ENCODE measurements at regions not wholly inside any gene's neighbourhood (a gene's known extent, or its start where the extent isn't known, plus 50 kb on each side); places are given as distances from the start of the nearest gene placed in this dataset.
"Not testable (repeated sequence)": the region's sequence is repeated elsewhere in the genome, so short reads cannot be mapped to it uniquely, and the experiment has no call there.

- no peak overlapping the region for H3K9ac ChIP-seq (ENCODE audit: low read length)
- TF ChIP-seq CTCF (IDR thresholded peaks at IDR 0.05; ENCODE audit: low read length) (no peak), EZH2phosphoT487 (IDR thresholded peaks at IDR 0.05; ENCODE audit: low read length) (no peak), EZH2 (optimal IDR thresholded peaks at IDR 0.05; ENCODE audit: low read depth, low read length) (no peak)
- H2AFZ ChIP-seq (ENCODE audit: low read length): no peak overlapping the region
- no peak overlapping the region for H3K4me2 ChIP-seq (ENCODE audit: low read depth, low read length)
- H3K4me3 ChIP-seq (ENCODE audit: low read length): no peak overlapping the region
- no peaks in the 10 kb centered on the region for H3F3A ChIP-seq (ENCODE audit: insufficient read depth, low read length)
- no peaks in the 10 kb centered on the region for H4K20me1 ChIP-seq (ENCODE audit: insufficient read depth, low read length)
- H3K36me3 ChIP-seq (replicated peaks; ENCODE audit: insufficient read depth, low read length): no peaks in the 10 kb centered on the region
- no peaks in the 10 kb centered on the region for H3K9me2 ChIP-seq (replicated peaks; ENCODE audit: insufficient read depth, low read length)
- no peak for DNase-seq
- H3K4me1 ChIP-seq (ENCODE audit: low read length): no peaks in the 10 kb centered on the region
- no peak overlapping the region for H3K27ac ChIP-seq (ENCODE audit: low read length)
- no peaks in the 10 kb centered on the region for H3K27me3 ChIP-seq (replicated peaks; ENCODE audit: insufficient read depth, low read length)
- no peaks in the 10 kb centered on the region for H3K79me2 ChIP-seq (ENCODE audit: low read length)
- H3K9me3 ChIP-seq (replicated peaks; ENCODE audit: insufficient read depth, low read length): no peaks in the 10 kb centered on the region
These were observed 71.2 kb upstream of the SGK1 start for GRCh38 chr6:134389129-134389528.

- not testable (repeated sequence) for H3K79me2 ChIP-seq (ENCODE audit: low read length); H3K4me1 ChIP-seq (ENCODE audit: low read length); H3K4me3 ChIP-seq (ENCODE audit: low read length); H3K27ac ChIP-seq (ENCODE audit: low read length); H3F3A ChIP-seq (ENCODE audit: insufficient read depth, low read length); H3K9me3 ChIP-seq (replicated peaks; ENCODE audit: insufficient read depth, low read length); H3K36me3 ChIP-seq (replicated peaks; ENCODE audit: insufficient read depth, low read length); H3K9ac ChIP-seq (ENCODE audit: low read length); DNase-seq; H3K27me3 ChIP-seq (replicated peaks; ENCODE audit: insufficient read depth, low read length); H4K20me1 ChIP-seq (ENCODE audit: insufficient read depth, low read length); H2AFZ ChIP-seq (ENCODE audit: low read length); H3K4me2 ChIP-seq (ENCODE audit: low read depth, low read length); H3K9me2 ChIP-seq (replicated peaks; ENCODE audit: insufficient read depth, low read length)
These were observed 68.6 kb upstream of the SGK1 start for GRCh38 chr6:134386482-134386881.

- Histone ChIP-seq H3K9me2 (replicated peaks; ENCODE audit: insufficient read depth, low read length) (no peaks in the 10 kb centered on the region), H3K4me2 (ENCODE audit: low read depth, low read length) (no peak overlapping the region), H2AFZ (ENCODE audit: low read length) (no peak overlapping the region), H3K4me1 (ENCODE audit: low read length) (peaks cover under 1% of the 10 kb centered on the region; the same call in 1 of the 2 replicates), H3K27ac (ENCODE audit: low read length) (no peak overlapping the region), H3K4me3 (ENCODE audit: low read length) (no peak overlapping the region), H3F3A (ENCODE audit: insufficient read depth, low read length) (no peaks in the 10 kb centered on the region), H3K36me3 (replicated peaks; ENCODE audit: insufficient read depth, low read length) (no peaks in the 10 kb centered on the region), H3K9me3 (replicated peaks; ENCODE audit: insufficient read depth, low read length) (no peaks in the 10 kb centered on the region), H3K79me2 (ENCODE audit: low read length) (no peaks in the 10 kb centered on the region), H3K27me3 (replicated peaks; ENCODE audit: insufficient read depth, low read length) (no peaks in the 10 kb centered on the region), H3K9ac (ENCODE audit: low read length) (no peak overlapping the region), H4K20me1 (ENCODE audit: insufficient read depth, low read length) (no peaks in the 10 kb centered on the region)
- no peak for DNase-seq
- no peak for TF ChIP-seq EZH2 (optimal IDR thresholded peaks at IDR 0.05; ENCODE audit: low read depth, low read length)
- TF ChIP-seq CTCF (IDR thresholded peaks at IDR 0.05; ENCODE audit: low read length): no peak
- no peak for TF ChIP-seq EZH2phosphoT487 (IDR thresholded peaks at IDR 0.05; ENCODE audit: low read length)
These were observed 64.0 kb upstream of the SGK1 start for GRCh38 chr6:134381959-134382358.

GRCh38 chr6:134379599-134379998 lies 61.7 kb upstream of the SGK1 start:
- Histone ChIP-seq H3K9ac (ENCODE audit: low read length) (no peak overlapping the region), H3K4me1 (ENCODE audit: low read length) (peaks cover 6% of the 10 kb centered on the region; the same call in 1 of the 2 replicates), H3K27me3 (replicated peaks; ENCODE audit: insufficient read depth, low read length) (no peaks in the 10 kb centered on the region), H3K79me2 (ENCODE audit: low read length) (no peaks in the 10 kb centered on the region), H3K4me3 (ENCODE audit: low read length) (no peak overlapping the region), H3F3A (ENCODE audit: insufficient read depth, low read length) (no peaks in the 10 kb centered on the region), H3K9me2 (replicated peaks; ENCODE audit: insufficient read depth, low read length) (no peaks in the 10 kb centered on the region), H3K9me3 (replicated peaks; ENCODE audit: insufficient read depth, low read length) (no peaks in the 10 kb centered on the region), H3K4me2 (ENCODE audit: low read depth, low read length) (no peak overlapping the region), H3K27ac (ENCODE audit: low read length) (no peak overlapping the region), H3K36me3 (replicated peaks; ENCODE audit: insufficient read depth, low read length) (no peaks in the 10 kb centered on the region), H4K20me1 (ENCODE audit: insufficient read depth, low read length) (no peaks in the 10 kb centered on the region), H2AFZ (ENCODE audit: low read length) (no peak overlapping the region)
- TF ChIP-seq EZH2phosphoT487 (IDR thresholded peaks at IDR 0.05; ENCODE audit: low read length) (no peak), EZH2 (optimal IDR thresholded peaks at IDR 0.05; ENCODE audit: low read depth, low read length) (no peak), CTCF (IDR thresholded peaks at IDR 0.05; ENCODE audit: low read length) (no peak)
- no peak for DNase-seq
